ENCODE measurements at regions not wholly inside any gene's neighbourhood (a gene's known extent, or its start where the extent isn't known, plus 50 kb on each side); places are given as distances from the start of the nearest gene placed in this dataset.

DNA sequence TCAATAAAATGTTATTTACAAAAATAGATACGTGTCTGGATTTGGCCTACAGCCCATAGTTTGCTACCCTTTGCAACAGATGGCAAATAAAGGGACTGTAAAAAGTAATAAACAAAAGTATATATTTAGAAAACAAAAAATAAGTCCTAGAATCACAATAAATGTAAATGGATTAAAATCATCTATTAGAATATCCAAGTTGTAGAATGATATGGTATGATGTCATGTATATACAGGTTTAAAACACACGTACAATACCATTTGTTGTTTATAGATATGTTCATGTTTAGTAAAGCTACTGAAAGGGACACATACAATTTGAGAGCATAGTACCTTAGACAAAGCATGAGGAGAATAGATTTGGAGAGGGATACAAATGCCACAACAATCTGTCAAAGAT is 219.5 kb downstream of the BCL11B start:
- TF ChIP-seq, protein P1, sequence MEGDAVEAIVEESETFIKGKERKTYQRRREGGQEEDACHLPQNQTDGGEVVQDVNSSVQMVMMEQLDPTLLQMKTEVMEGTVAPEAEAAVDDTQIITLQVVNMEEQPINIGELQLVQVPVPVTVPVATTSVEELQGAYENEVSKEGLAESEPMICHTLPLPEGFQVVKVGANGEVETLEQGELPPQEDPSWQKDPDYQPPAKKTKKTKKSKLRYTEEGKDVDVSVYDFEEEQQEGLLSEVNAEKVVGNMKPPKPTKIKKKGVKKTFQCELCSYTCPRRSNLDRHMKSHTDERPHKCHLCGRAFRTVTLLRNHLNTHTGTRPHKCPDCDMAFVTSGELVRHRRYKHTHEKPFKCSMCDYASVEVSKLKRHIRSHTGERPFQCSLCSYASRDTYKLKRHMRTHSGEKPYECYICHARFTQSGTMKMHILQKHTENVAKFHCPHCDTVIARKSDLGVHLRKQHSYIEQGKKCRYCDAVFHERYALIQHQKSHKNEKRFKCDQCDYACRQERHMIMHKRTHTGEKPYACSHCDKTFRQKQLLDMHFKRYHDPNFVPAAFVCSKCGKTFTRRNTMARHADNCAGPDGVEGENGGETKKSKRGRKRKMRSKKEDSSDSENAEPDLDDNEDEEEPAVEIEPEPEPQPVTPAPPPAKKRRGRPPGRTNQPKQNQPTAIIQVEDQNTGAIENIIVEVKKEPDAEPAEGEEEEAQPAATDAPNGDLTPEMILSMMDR (IDR thresholded peaks at IDR 0.05): no peak
- no peak for TF ChIP-seq POLR2A (IDR thresholded peaks at IDR 0.05)
